GM21737 (cell line): ENCODE measurements at regions not wholly inside any gene's neighbourhood (a gene's known extent, or its start where the extent isn't known, plus 50 kb on each side); places are given as distances from the start of the nearest gene placed in this dataset.
"Not testable (repeated sequence)": the region's sequence is repeated elsewhere in the genome, so short reads cannot be mapped to it uniquely, and the experiment has no call there.

Experiments used
- ATAC-seq: cut with Tn5 transposase; IDR thresholded peaks from one replicate; pipeline ENCODE4 v1.9.1; 2021; ENCODE audit warnings: mild to moderate bottlenecking, moderate library complexity; ENCODE audit not compliant: unreplicated experiment

- ATAC-seq = not testable (repeated sequence)
These were observed 543.3 kb downstream of the PRIM2 start for GRCh38 chr6:57860481-57861315.

GRCh38 chr6:57870083-57870482 is 552.7 kb downstream of the PRIM2 start:
- ATAC-seq = not testable (repeated sequence)

DNA sequence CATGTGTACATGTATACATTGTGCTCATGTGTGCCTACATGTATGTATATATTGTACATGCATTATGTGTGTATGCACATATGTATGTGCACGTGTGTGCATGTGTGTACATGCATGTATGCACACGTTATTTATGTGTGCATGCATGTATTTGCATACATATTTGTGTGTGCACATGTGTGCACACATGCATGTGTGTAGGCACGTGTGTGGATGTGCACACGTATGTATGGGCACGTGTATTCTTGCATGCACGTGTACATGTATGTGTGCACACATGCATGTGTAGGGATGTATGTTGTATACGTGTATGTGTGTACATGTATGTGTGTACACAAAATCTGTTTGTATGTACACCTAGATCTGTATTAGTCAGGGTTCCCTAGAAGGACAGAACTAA is 556.0 kb downstream of the PRIM2 start:
- ATAC-seq = not testable (repeated sequence)

DNA sequence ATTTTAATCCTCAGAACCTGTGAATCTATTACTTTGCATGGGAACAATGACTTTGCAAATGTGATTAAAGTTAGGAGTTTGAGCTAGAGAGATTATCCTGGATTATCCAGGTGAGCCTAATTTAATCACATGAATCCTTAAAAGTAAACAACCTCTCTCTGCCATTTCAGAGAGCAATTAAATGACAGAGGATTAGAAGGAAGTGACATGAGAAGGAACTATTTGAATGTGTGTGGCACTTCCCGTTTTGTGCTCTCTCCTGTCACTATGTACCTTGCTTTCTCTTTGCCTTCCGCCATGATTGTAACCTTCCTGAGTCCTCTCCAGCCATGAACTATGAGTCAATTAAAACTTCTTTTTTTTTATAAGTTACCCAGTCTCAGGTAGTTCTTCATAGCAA is 559.2 kb downstream of the PRIM2 start:
- not testable (repeated sequence) for ATAC-seq

- not testable (repeated sequence) for ATAC-seq
These were observed 560.3 kb downstream of the PRIM2 start for GRCh38 chr6:57877729-57878128.

GRCh38 chr6:57878792-57879191 is 561.4 kb downstream of the PRIM2 start:
- not testable (repeated sequence) for ATAC-seq

- ATAC-seq = not testable (repeated sequence)
These were observed 581.4 kb downstream of the PRIM2 start for GRCh38 chr6:57898850-57899249.

DNA sequence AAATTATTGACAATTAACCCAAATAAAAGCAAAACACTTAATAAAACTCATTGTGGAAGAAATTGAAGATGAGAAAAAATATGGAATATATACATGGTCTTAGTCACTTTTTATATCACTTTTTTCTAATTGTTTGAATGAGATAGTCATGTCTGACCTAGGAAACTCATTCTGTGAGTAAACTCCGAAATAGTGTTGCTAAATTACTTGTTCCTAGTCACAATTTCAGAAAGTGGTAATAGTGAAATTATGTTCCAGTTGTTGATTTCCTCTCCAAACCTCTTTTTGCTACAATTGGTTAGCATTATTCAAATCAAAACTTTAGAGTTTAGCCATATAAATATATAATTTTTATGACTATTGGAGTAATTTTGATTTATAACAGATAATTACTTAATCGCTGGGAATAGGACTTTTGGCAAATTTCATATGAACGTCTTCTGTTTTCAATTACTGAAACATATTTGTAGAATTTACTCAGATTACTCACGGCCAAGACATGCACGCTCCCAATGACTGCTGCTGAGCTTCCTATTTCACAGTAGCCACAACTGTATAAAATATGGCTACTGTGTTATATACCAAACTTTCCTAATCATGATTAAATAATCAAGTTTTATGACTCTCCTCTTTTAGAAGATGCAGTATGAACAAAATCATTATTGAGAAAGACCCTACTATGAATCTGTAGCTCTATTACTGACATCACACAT is 583.4 kb downstream of the PRIM2 start:
- ATAC-seq = not testable (repeated sequence)

DNA sequence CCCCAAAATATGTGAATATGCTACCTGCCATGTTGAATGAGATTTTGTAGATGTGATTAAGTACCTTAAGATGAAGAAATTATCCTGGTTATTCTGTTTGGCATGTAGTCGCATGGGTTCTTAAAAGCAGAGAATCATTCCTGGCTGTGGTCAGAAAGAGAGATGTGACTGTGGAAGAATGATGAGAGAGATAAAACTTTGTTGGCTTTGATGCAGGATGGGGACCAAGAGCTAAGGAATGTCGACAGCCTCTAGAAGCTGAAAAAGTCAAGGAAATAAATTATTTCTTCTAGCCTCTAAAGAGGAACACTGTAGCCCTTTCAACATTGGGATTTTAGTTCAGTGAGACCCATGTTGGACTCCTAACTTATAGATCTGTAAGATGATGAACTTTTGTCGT is 584.0 kb downstream of the PRIM2 start:
- not testable (repeated sequence) for ATAC-seq

DNA sequence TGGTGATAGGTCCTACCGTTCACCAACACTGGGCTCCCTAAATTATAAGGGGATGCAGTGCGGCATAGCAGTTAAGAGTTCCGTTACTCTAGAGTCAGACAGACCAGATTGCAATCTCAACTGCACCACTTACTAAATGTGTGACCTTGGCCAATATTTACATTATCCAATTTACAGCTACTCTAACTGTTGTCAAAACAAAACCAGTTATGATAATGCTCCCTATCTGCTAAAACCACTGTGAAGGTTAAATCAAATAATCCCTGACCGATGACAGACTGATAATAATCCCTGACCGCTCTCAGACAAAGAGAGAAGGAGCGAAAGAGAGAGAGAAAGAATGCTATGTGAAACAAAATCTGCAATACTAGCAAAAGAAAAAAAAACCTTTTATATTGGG is 586.9 kb downstream of the PRIM2 start:
- not testable (repeated sequence) for ATAC-seq

- not testable (repeated sequence) for ATAC-seq
These were observed 597.9 kb downstream of the PRIM2 start for GRCh38 chr6:57915300-57915699.

DNA sequence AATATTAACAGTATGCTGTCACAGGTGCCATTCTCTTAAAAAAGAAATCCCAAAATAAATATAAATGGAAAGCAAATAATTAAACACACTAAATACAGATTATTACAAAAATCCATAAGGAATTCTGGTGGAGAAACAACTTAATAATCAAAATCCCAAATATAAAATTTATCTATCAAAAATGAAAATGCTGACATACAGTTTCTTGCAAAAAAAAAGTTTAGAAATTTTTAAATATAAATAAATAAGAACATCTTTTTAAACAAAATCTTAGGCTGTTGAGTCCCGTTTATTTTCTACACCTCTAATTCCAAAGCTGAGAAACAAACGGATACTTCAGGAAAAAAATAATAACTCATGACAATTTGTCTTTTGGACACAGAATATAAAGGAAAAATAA is 625.5 kb downstream of the PRIM2 start:
- not testable (repeated sequence) for ATAC-seq

- ATAC-seq = not testable (repeated sequence)
These were observed 628.8 kb downstream of the PRIM2 start for GRCh38 chr6:57946084-57946768.

- ATAC-seq = not testable (repeated sequence)
These were observed 629.3 kb downstream of the PRIM2 start for GRCh38 chr6:57946769-57947091.

GRCh38 chr6:57948481-57948880 is 631.1 kb downstream of the PRIM2 start:
- not testable (repeated sequence) for ATAC-seq

DNA sequence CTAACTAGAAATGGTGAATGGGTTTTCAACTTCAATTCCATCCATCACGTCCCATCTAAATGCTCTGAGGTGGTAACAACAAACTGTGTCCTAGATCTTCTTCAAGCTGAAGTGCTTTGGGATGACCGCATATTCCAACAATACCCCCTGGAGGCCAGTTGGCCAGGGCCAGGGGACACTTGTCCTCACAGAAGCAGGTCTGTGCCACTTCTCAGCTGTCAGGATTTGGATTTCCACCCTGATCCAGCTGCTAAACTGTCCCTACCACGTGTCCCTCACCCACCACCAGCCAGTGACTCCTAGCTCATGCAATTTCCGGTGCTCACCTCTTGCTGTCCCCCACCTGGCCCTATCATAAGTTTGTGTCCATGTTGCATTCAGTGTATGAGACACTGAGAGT is 633.0 kb downstream of the PRIM2 start:
- ATAC-seq = not testable (repeated sequence)

GRCh38 chr6:57966757-57967156 is 649.3 kb downstream of the PRIM2 start:
- ATAC-seq = not testable (repeated sequence)

- not testable (repeated sequence) for ATAC-seq
These were observed 654.5 kb downstream of the PRIM2 start for GRCh38 chr6:57971956-57972355.

DNA sequence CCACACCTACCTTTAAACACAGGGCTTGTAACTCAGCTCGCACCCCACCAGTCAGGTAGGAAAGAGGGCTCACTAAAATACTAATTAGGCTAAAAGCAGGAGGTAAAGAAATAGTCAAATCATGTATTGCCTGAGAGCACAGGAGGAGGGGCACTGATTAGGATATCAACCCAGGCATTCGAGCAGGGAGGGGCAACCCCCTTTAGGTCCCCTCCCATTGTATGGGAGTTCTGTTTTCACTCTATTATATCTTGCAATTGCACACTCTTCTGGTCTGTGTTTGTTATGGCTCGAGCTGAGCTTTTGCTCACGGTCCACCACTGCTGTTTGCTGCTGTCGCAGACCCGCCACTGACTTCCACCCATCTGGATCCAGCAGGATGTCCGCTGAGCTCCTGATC is 657.2 kb downstream of the PRIM2 start:
- ATAC-seq = no peak

GRCh38 chr6:57975127-57975526 is 657.7 kb downstream of the PRIM2 start:
- not testable (repeated sequence) for ATAC-seq

DNA sequence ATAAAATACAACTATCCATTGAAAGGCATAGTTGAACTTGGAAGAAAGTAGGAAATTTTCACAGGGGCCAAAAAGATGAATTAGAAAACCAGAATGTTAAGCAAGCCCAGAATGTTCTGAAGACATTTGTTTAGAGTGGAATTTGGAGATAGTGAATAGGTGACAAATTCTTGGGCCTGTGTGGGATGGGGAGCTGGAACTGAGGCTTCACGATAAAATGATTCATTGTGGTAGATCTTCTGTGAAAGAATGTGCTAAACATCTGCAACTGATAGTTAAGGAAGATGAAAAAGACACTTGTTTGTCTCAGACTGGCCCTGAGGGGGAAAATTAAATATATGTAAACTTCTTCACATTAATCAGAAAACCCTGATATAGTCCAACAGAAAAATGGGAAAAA is 658.9 kb downstream of the PRIM2 start:
- not testable (repeated sequence) for ATAC-seq
